ENCODE measurements at regions not wholly inside any gene's neighbourhood (a gene's known extent, or its start where the extent isn't known, plus 50 kb on each side); places are given as distances from the start of the nearest gene placed in this dataset.
A peak's percentile ranks its signal among the peaks of the same experiment; 100 is the strongest.

GRCh38 chr3:159785273-159785708, 203.3 kb upstream of the IL12A start:
- no peak for DNase-seq
- H3K9me3 ChIP-seq: no peaks in the 10 kb centered on the region
- no peaks in the 10 kb centered on the region for H3K27me3 ChIP-seq
- H3K4me3 ChIP-seq: no peak overlapping the region
- peaks cover 3% of the 10 kb centered on the region; the same call in 1 of the 2 replicates for H3K36me3 ChIP-seq

- no peaks in the 10 kb centered on the region for H3K9me3 ChIP-seq
- no peak overlapping the region for H3K4me3 ChIP-seq
- no peaks in the 10 kb centered on the region for H3K27me3 ChIP-seq
- H3K36me3 ChIP-seq: peaks cover 3% of the 10 kb centered on the region; the same call in 1 of the 2 replicates
- no peak for DNase-seq
These were observed 202.0 kb upstream of the IL12A start for GRCh38 chr3:159786489-159787177.

- Histone ChIP-seq H3K9me3 (no peaks in the 10 kb centered on the region), H3K36me3 (peaks cover 3% of the 10 kb centered on the region; the same call in 1 of the 2 replicates), H3K4me3 (no peak overlapping the region), H3K27me3 (no peaks in the 10 kb centered on the region)
- DNase-seq: peak; percentile 72
These were observed 201.5 kb upstream of the IL12A start for GRCh38 chr3:159787178-159787574.

GRCh38 chr3:159787794-159788205, 200.8 kb upstream of the IL12A start:
- Histone ChIP-seq H3K27me3 (no peaks in the 10 kb centered on the region), H3K4me3 (no peak overlapping the region), H3K9me3 (no peaks in the 10 kb centered on the region), H3K36me3 (peaks cover 3% of the 10 kb centered on the region; the same call in 1 of the 2 replicates)
- no peak for DNase-seq

- Histone ChIP-seq H3K4me3 (no peak overlapping the region), H3K27me3 (no peaks in the 10 kb centered on the region), H3K36me3 (peaks cover 3% of the 10 kb centered on the region; the same call in 1 of the 2 replicates), H3K9me3 (no peaks in the 10 kb centered on the region)
- no peak for DNase-seq
These were observed 200.3 kb upstream of the IL12A start for GRCh38 chr3:159788291-159788690.

- H3K4me3 ChIP-seq: no peak overlapping the region
- DNase-seq: no peak
- H3K36me3 ChIP-seq: peaks cover 3% of the 10 kb centered on the region; the same call in 1 of the 2 replicates
- H3K9me3 ChIP-seq: no peaks in the 10 kb centered on the region
- H3K27me3 ChIP-seq: no peaks in the 10 kb centered on the region
These were observed 199.6 kb upstream of the IL12A start for GRCh38 chr3:159789017-159789416.

GRCh38 chr3:159789742-159790635, 198.6 kb upstream of the IL12A start:
- no peak overlapping the region for H3K4me3 ChIP-seq
- no peaks in the 10 kb centered on the region for H3K27me3 ChIP-seq
- H3K36me3 ChIP-seq: peaks cover 3% of the 10 kb centered on the region; the same call in 1 of the 2 replicates
- no peaks in the 10 kb centered on the region; the same call in 1 of the 2 replicates for H3K9me3 ChIP-seq
- no peak for DNase-seq

GRCh38 chr3:159791336-159791735, 197.3 kb upstream of the IL12A start:
- H3K9me3 ChIP-seq: peaks cover 12% of the 10 kb centered on the region
- DNase-seq: no peak

GRCh38 chr3:159792070-159792469, 196.6 kb upstream of the IL12A start:
- DNase-seq: no peak
- Histone ChIP-seq H3K9me3 (peaks cover 12% of the 10 kb centered on the region), H3K27me3 (no peaks in the 10 kb centered on the region), H3K4me3 (no peak overlapping the region), H3K36me3 (peaks cover 3% of the 10 kb centered on the region; the same call in 1 of the 2 replicates)

More at GRCh38 chr3:159791336-159791735, 197.3 kb upstream of the IL12A start:
- no peaks in the 10 kb centered on the region for H3K27me3 ChIP-seq
- peaks cover 3% of the 10 kb centered on the region; the same call in 1 of the 2 replicates for H3K36me3 ChIP-seq
- no peak overlapping the region for H3K4me3 ChIP-seq

- DNase-seq: no peak
- Histone ChIP-seq H3K36me3 (no peaks in the 10 kb centered on the region), H3K27me3 (no peaks in the 10 kb centered on the region), H3K4me3 (no peak overlapping the region), H3K9me3 (peaks cover 12% of the 10 kb centered on the region)
These were observed 193.6 kb upstream of the IL12A start for GRCh38 chr3:159795042-159795441.

- Histone ChIP-seq H3K36me3 (no peaks in the 10 kb centered on the region), H3K9me3 (peaks cover 12% of the 10 kb centered on the region), H3K27me3 (no peaks in the 10 kb centered on the region), H3K4me3 (no peak overlapping the region)
- DNase-seq: no peak
These were observed 192.9 kb upstream of the IL12A start for GRCh38 chr3:159795681-159796175.

GRCh38 chr3:159796226-159796625, 192.4 kb upstream of the IL12A start:
- H3K4me3 ChIP-seq: no peak overlapping the region
- no peak for DNase-seq
- H3K27me3 ChIP-seq: no peaks in the 10 kb centered on the region
- H3K36me3 ChIP-seq: no peaks in the 10 kb centered on the region
- peaks cover 12% of the 10 kb centered on the region for H3K9me3 ChIP-seq

GRCh38 chr3:159796744-159797143, 191.9 kb upstream of the IL12A start:
- no peaks in the 10 kb centered on the region for H3K27me3 ChIP-seq
- H3K4me3 ChIP-seq: no peak overlapping the region
- no peaks in the 10 kb centered on the region for H3K36me3 ChIP-seq
- DNase-seq: no peak
- peaks cover 12% of the 10 kb centered on the region for H3K9me3 ChIP-seq

- H3K36me3 ChIP-seq: no peaks in the 10 kb centered on the region; the same call in 1 of the 2 replicates
- H3K27me3 ChIP-seq: no peaks in the 10 kb centered on the region
- no peak for DNase-seq
- H3K9me3 ChIP-seq: peaks cover 12% of the 10 kb centered on the region
- H3K4me3 ChIP-seq: no peak overlapping the region
These were observed 190.9 kb upstream of the IL12A start for GRCh38 chr3:159797771-159798170.

- Histone ChIP-seq H3K27me3 (no peaks in the 10 kb centered on the region), H3K9me3 (peaks cover 12% of the 10 kb centered on the region), H3K4me3 (no peak overlapping the region), H3K36me3 (no peaks in the 10 kb centered on the region; the same call in 1 of the 2 replicates)
- DNase-seq: no peak
These were observed 189.7 kb upstream of the IL12A start for GRCh38 chr3:159798951-159799350.

- Histone ChIP-seq H3K4me3 (no peak overlapping the region), H3K9me3 (peaks cover 7% of the 10 kb centered on the region), H3K27me3 (no peaks in the 10 kb centered on the region), H3K36me3 (no peaks in the 10 kb centered on the region; the same call in 1 of the 2 replicates)
- DNase-seq: no peak
These were observed 188.0 kb upstream of the IL12A start for GRCh38 chr3:159800434-159801155.

Data from MG63 (cell line).